T-cell (primary cell): ENCODE measurements at regions not wholly inside any gene's neighbourhood (a gene's known extent, or its start where the extent isn't known, plus 50 kb on each side); places are given as distances from the start of the nearest gene placed in this dataset.

Experiments used
- ATAC-seq, 4 experiments: fragments of 200-7000 bp in 3 of 4; fragments of 150-1000 bp in 1 of 4; cut with Tn5 transposase; replicated peaks in 1 of 4; 1 replicate in 3 of 4; 2 replicates in 1 of 4; pipeline ENCODE4 v1.10.0; 2021; ENCODE audit warnings: moderate library complexity in 3 of 4, mild to moderate bottlenecking in 2 of 4, moderate number of reproducible peaks in 1 of 4
- CTCF ChIA-PET, 2 donors: fragments of 300-600 bp; sonication (Branson Sonifier 250); formaldehyde crosslinking; loops; one replicate each; lab custom pipeline; 2022; ENCODE audit warnings: antibody characterized with exemption in 2 of 2; lab: Charles Lee
- POLR2A ChIA-PET, 2 donors: fragments of 300-600 bp; sonication (Branson Sonifier 250); formaldehyde crosslinking; loops; one replicate each; lab custom pipeline; 2022; ENCODE audit warnings: antibody characterized with exemption in 2 of 2; lab: Charles Lee
- DNase-seq, 35 experiments: peaks; one replicate each; pipeline versions ENCODE4 v3.0.0 to v3.0.0-alpha.2; 2013 to 2023
- H3K27ac ChIP-seq: one replicate; pipeline ENCODE4 v1.5.1; 2013; ENCODE audit warnings: low read length
- H3K27me3 ChIP-seq, 2 experiments: replicated peaks in 1 of 2; 1 replicate in 1 of 2; 2 replicates in 1 of 2; pipeline versions ENCODE4 v1.6.1 to v1.7.0; 2013; ENCODE audit warnings: low read length in 1 of 2, mixed read lengths in 1 of 2; ENCODE audit not compliant: control insufficient read depth in 2 of 2, insufficient read depth in 2 of 2; ENCODE audit errors: extremely low read depth in 1 of 2
- H3K36me3 ChIP-seq, 2 donors: 1 replicate in 1 of 2; 2 replicates in 1 of 2; pipeline versions ENCODE4 v1.6.1 to v1.7.0; 2013; ENCODE audit warnings: low read length in 1 of 2; ENCODE audit not compliant: control insufficient read depth in 2 of 2, insufficient read depth in 1 of 2; ENCODE audit errors: extremely low read depth in 1 of 2
- H3K4me1 ChIP-seq, 2 experiments: 1 replicate in 1 of 2; 2 replicates in 1 of 2; pipeline versions ENCODE4 v1.6.1 to v1.7.0; 2013; ENCODE audit warnings: low read length in 2 of 2, mixed read lengths in 1 of 2; ENCODE audit not compliant: insufficient read depth in 2 of 2, control insufficient read depth in 1 of 2; ENCODE audit errors: extremely low read depth in 1 of 2
- H3K4me3 ChIP-seq, 2 donors: 1 replicate in 1 of 2; 2 replicates in 1 of 2; pipeline versions ENCODE4 v1.5.1 to v1.7.0; 2013; ENCODE audit warnings: mild to moderate bottlenecking in 2 of 2, low read length in 1 of 2, moderate library complexity in 1 of 2; ENCODE audit not compliant: control insufficient read depth in 1 of 2; ENCODE audit errors: extremely low read depth in 1 of 2
- H3K9me3 ChIP-seq: 2 replicates; pipeline ENCODE4 v1.7.0; 2013
- H3K27ac Mint-ChIP-seq, 2 donors: one replicate each; pipeline ENCODE4 v1.8.0; 2020 to 2021; ENCODE audit warnings: mild to moderate bottlenecking in 2 of 2, mixed read lengths in 2 of 2
- H3K27me3 Mint-ChIP-seq, 2 donors: one replicate each; pipeline ENCODE4 v1.8.0; 2021 to 2022; ENCODE audit warnings: mixed read lengths in 2 of 2
- H3K36me3 Mint-ChIP-seq: one replicate; pipeline ENCODE4 v1.8.0; 2021; ENCODE audit warnings: mixed read lengths
- H3K4me1 Mint-ChIP-seq, 3 donors: one replicate each; pipeline ENCODE4 v1.8.0; 2020 to 2022; ENCODE audit warnings: mixed read lengths in 3 of 3, mild to moderate bottlenecking in 1 of 3
- H3K4me3 Mint-ChIP-seq, 3 donors: one replicate each; pipeline ENCODE4 v1.8.0; 2020 to 2022; ENCODE audit warnings: mild to moderate bottlenecking in 3 of 3, mixed read lengths in 3 of 3, moderate library complexity in 3 of 3
- H3K9me3 Mint-ChIP-seq, 3 donors: one replicate each; pipeline ENCODE4 v1.8.0; 2020 to 2022; ENCODE audit warnings: mixed read lengths in 3 of 3
- WGBS: methylation state at CpG from one replicate; pipeline ENCODE4 v1.1.5; 2013; ENCODE audit warnings: missing lambda C conversion rate; ENCODE audit not compliant: insufficient coverage; 5-methylcytosine and 5-hydroxymethylcytosine counted together

DNA sequence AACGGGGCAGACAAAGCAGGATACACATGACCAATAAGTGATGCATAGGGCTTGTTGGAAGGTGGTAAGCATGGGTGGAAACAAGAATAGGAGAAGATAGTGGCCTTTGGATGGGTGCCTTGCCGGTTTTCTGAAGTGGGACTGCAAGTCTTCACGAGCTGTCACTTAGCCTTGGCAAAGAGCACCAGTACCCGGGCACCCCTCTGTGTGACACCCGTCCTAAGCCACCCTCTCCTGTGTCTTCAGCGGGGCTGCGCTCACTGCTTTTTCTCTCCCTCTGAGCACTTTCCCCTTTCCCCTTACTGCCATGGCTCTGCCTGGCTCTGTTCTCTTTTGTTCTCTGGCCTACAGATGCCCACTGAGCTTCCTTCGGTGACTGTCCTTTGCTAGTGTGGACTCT is 399.7 kb upstream of the MKI67 start:
- H3K36me3 ChIP-seq, result no peaks in the 10 kb centered on the region
- H3K36me3 Mint-ChIP-seq, result no peaks in the 10 kb centered on the region
- H3K27ac ChIP-seq, result no peak overlapping the region
- ChIA-PET POLR2A (no interaction called here), CTCF (no interaction called here)
- no peaks in the 10 kb centered on the region for H3K4me1 Mint-ChIP-seq
- ATAC-seq (no peak), DNase-seq (no peak)
- H3K9me3 Mint-ChIP-seq, result no peaks in the 10 kb centered on the region
- H3K27me3 ChIP-seq, result peaks cover 0 to 9% of the 10 kb centered on the region in 2 experiments
- H3K4me3 ChIP-seq, result no peak overlapping the region
- H3K4me1 ChIP-seq, result no peaks in the 10 kb centered on the region
- H3K9me3 ChIP-seq, result no peaks in the 10 kb centered on the region
- H3K27me3 Mint-ChIP-seq, result peaks cover 0 to 11% of the 10 kb centered on the region in 2 donors
- H3K4me3 Mint-ChIP-seq, result no peak overlapping the region
- H3K27ac Mint-ChIP-seq, result no peak overlapping the region
- 89% methylated on average over 6 of the region's 8 CpGs for WGBS

DNA sequence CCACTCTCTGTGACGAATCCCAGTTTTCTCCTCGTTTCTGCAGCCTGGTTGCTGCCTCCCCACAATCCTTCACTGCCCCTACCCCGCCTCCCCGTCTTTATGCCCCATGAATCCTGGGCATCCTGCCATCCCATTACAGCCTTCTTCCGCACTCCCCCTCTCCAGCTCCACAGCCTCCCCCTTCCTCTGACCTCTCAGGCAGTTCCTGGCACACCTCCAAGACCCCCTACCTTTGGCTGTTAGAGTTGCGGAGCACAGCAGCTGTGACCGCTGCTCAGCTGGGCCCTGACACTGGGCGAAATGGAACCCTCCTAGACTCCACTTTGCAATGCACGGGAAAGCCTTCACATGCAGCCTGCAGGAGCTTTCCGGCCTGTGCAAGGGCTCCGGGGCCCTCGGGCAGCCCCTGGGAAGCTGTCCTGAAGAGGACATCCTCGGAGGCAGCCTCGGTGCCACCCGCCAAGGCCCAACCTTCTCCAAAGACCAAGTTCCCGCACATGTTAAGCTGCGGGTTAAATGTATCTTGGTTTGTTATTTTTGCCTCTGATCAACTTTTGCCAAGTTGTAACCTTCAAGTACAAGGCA is 400.7 kb upstream of the MKI67 start:
- POLR2A ChIA-PET, result interaction anchor here in 1 of 2 donors (0.5 kb wide), 1 partner anchor 49 kb away, joined by 4 read pairs; no protein-coding TSS in a partner anchor
- WGBS, result 79% methylated on average over 14 of the region's 17 CpGs
- no peak overlapping the region for H3K27ac Mint-ChIP-seq
- Histone ChIP-seq H3K27ac (no peak overlapping the region), H3K36me3 (no peaks in the 10 kb centered on the region), H3K27me3 (peaks cover 0 to 9% of the 10 kb centered on the region in 2 experiments), H3K4me3 (no peak overlapping the region), H3K9me3 (no peaks in the 10 kb centered on the region), H3K4me1 (no peaks in the 10 kb centered on the region)
- no peaks in the 10 kb centered on the region for H3K9me3 Mint-ChIP-seq
- no peaks in the 10 kb centered on the region for H3K36me3 Mint-ChIP-seq
- no peak overlapping the region for H3K4me3 Mint-ChIP-seq
- H3K27me3 Mint-ChIP-seq, result peaks cover 0 to 10% of the 10 kb centered on the region in 2 donors
- DNase-seq (no peak), ATAC-seq (no peak)
- CTCF ChIA-PET, result no interaction called here
- no peaks in the 10 kb centered on the region for H3K4me1 Mint-ChIP-seq

DNA sequence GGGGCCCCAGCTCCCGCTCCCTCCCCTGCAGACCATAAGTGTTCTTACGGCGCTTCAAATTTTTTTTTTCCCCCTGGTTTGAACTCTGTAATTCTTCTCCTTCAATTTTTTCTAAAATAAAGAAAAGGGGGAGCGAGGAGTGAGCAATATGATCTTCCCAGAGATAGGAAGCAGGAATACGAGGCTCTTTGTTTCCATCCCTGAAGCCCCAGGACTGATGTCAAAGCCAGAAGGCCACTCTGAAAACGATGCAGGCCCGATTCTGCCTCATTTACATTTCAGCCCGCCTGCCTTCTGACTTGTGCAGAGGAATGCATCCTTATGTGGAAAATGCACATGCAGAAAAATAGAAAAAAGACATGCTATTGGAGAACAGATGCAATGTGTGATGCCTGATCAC is 401.5 kb upstream of the MKI67 start:
- Histone ChIP-seq H3K27me3 (peaks cover 0 to 9% of the 10 kb centered on the region in 2 experiments), H3K9me3 (no peaks in the 10 kb centered on the region), H3K27ac (no peak overlapping the region), H3K36me3 (no peaks in the 10 kb centered on the region), H3K4me3 (no peak overlapping the region), H3K4me1 (no peaks in the 10 kb centered on the region)
- Mint-ChIP-seq H3K4me1 (no peaks in the 10 kb centered on the region), H3K4me3 (no peak overlapping the region), H3K27ac (no peak overlapping the region), H3K36me3 (no peaks in the 10 kb centered on the region), H3K9me3 (no peaks in the 10 kb centered on the region), H3K27me3 (peaks cover 3 to 13% of the 10 kb centered on the region in 2 donors)
- ATAC-seq (no peak), DNase-seq (no peak)
- WGBS, result 77% methylated on average over 6 of the region's 8 CpGs
- POLR2A ChIA-PET, result no interaction called here
- CTCF ChIA-PET, result no interaction called here

DNA sequence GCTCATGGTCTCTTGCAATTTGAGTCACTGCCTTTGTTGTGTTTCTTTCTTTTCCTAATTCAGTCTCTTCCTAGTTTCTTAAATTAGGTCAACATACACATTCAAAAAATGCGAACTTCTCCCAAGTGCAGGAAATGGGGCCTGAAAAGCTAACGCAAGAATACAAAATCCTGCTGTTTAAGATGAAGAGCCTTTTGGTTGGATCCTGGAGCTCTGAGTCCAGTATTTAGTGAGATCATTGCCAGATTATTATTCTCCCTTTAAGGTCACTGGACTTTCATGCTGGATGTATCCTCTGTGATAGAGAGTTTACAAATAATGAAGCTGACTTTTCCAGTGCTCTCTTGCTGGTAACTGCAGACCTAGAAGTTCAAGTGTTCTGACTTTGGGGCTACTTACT is 401.9 kb upstream of the MKI67 start:
- Histone ChIP-seq H3K27ac (no peak overlapping the region), H3K27me3 (peaks cover 0 to 9% of the 10 kb centered on the region in 2 experiments), H3K4me3 (no peak overlapping the region), H3K36me3 (no peaks in the 10 kb centered on the region), H3K9me3 (no peaks in the 10 kb centered on the region), H3K4me1 (no peaks in the 10 kb centered on the region)
- CTCF ChIA-PET, result no interaction called here
- Mint-ChIP-seq H3K27me3 (peaks cover 3 to 16% of the 10 kb centered on the region in 2 donors), H3K4me1 (no peaks in the 10 kb centered on the region), H3K36me3 (no peaks in the 10 kb centered on the region), H3K4me3 (no peak overlapping the region), H3K27ac (no peak overlapping the region), H3K9me3 (no peaks in the 10 kb centered on the region)
- no CpG with 5 or more reads among the region's 2 CpGs for WGBS
- no peak for ATAC-seq
- no peak for DNase-seq
- POLR2A ChIA-PET, result no interaction called here

DNA sequence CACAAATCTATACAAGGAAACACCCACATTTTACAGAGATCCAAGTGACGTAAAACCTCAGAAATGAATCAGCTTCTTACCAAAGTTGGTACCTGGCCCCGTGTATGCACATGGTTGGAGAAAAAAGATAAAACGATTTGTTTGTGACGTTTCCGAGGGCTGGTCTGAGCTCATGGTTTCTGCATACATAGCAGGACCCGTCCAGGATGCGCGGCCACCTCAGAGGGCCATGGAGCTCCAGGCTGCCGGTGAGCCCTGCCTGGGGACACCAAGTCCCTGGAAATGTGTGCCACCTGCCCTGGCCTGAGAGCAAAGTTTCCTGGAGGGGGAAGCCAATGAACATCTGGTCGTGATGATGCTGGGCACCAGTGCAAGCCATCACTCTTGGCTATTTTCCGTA is 402.6 kb upstream of the MKI67 start:
- CTCF ChIA-PET, result no interaction called here
- Histone ChIP-seq H3K4me1 (no peaks in the 10 kb centered on the region), H3K4me3 (no peak overlapping the region), H3K9me3 (no peaks in the 10 kb centered on the region), H3K27ac (no peak overlapping the region), H3K36me3 (no peaks in the 10 kb centered on the region), H3K27me3 (peaks cover 0 to 9% of the 10 kb centered on the region in 2 experiments)
- no peaks in the 10 kb centered on the region for H3K9me3 Mint-ChIP-seq
- H3K27ac Mint-ChIP-seq, result no peak overlapping the region
- H3K4me3 Mint-ChIP-seq, result no peak overlapping the region
- H3K4me1 Mint-ChIP-seq, result no peaks in the 10 kb centered on the region
- ATAC-seq (no peak), DNase-seq (no peak)
- H3K36me3 Mint-ChIP-seq, result no peaks in the 10 kb centered on the region
- H3K27me3 Mint-ChIP-seq, result peaks cover 3 to 16% of the 10 kb centered on the region in 2 donors
- POLR2A ChIA-PET, result interaction anchor here in 1 of 2 donors (0.7 kb wide), 1 partner anchor 125 kb away, joined by 3 read pairs; no protein-coding TSS in a partner anchor
- 65% methylated on average over 10 of the region's 11 CpGs for WGBS

DNA sequence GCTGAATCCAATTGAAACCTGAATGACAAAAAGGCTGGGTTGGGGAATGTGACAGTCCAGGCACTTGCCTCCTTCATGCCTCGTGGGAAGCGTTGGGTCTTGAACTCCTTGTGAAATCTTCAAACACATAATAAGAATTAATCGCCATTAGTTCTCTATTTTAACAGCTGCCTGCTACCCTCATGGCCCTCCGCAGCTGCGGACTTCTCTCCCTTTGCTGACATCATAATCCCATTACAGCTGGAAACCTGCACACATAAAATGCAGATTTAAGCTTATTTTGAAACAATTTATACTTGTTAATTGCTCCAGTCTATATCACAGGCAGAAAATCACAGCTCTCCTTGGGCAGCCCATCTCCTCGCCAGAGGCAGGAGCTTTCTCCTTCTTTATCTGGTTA is 403.0 kb upstream of the MKI67 start:
- Mint-ChIP-seq H3K4me3 (no peak overlapping the region), H3K9me3 (no peaks in the 10 kb centered on the region), H3K27me3 (peaks cover 3 to 16% of the 10 kb centered on the region in 2 donors), H3K4me1 (no peaks in the 10 kb centered on the region), H3K27ac (no peak overlapping the region), H3K36me3 (no peaks in the 10 kb centered on the region)
- Histone ChIP-seq H3K27me3 (peaks cover 0 to 9% of the 10 kb centered on the region in 2 experiments), H3K27ac (no peak overlapping the region), H3K4me1 (no peaks in the 10 kb centered on the region), H3K9me3 (no peaks in the 10 kb centered on the region), H3K4me3 (no peak overlapping the region), H3K36me3 (no peaks in the 10 kb centered on the region)
- DNase-seq (no peak), ATAC-seq (no peak)
- 80% methylated on average over 5 of the region's 6 CpGs for WGBS
- ChIA-PET CTCF (interaction anchor here in 1 of 2 donors (0.7 kb wide), 1 partner anchor 273 kb away, joined by 3 read pairs; no protein-coding TSS in a partner anchor), POLR2A (interaction anchor here in 1 of 2 donors (0.7 kb wide), 1 partner anchor 125 kb away, joined by 3 read pairs; no protein-coding TSS in a partner anchor)
